HG02798 (cell line): ENCODE measurements at regions not wholly inside any gene's neighbourhood (a gene's known extent, or its start where the extent isn't known, plus 50 kb on each side); places are given as distances from the start of the nearest gene placed in this dataset.

Source experiments
- ATAC-seq: cut with Tn5 transposase; IDR thresholded peaks from one replicate; pipeline ENCODE4 v1.9.1; 2021; ENCODE audit warnings: mild to moderate bottlenecking; ENCODE audit not compliant: unreplicated experiment, poor library complexity

DNA sequence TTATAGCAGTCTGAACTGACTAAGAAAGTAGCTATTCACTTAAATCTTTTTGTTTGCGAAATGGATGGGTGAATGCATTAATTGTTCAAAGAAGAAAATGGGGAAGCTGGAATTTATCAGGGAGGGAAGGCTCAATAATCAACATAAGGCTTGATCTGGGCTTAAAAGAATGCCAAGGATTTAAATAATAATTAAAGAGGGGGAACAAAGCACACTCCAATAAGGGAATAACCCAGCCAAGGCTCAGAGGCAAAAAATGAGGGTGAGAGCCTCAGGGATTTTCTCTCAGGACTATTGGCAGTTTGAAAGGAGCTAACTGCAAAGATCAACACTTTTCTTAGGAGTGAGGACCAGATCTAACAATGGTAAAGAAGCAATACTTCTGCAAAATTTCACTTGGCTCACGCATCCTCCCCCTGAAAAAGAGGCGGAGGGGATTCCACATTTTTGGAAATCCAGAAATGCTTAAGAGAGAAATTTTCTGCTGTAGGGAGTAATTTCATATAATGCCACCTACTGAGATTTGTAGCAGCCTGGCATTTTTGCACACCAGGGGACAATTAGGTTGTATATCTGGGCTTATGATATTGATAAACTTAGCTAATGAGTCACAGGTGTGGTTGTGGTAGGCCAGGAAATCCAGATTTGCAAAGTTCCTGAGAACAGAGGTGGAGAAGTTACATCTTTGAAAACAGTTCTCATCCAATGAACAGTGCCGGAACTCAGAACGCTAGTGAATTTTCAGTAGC, 405.1 kb downstream of the TUSC7 start:
- no peak for ATAC-seq

DNA sequence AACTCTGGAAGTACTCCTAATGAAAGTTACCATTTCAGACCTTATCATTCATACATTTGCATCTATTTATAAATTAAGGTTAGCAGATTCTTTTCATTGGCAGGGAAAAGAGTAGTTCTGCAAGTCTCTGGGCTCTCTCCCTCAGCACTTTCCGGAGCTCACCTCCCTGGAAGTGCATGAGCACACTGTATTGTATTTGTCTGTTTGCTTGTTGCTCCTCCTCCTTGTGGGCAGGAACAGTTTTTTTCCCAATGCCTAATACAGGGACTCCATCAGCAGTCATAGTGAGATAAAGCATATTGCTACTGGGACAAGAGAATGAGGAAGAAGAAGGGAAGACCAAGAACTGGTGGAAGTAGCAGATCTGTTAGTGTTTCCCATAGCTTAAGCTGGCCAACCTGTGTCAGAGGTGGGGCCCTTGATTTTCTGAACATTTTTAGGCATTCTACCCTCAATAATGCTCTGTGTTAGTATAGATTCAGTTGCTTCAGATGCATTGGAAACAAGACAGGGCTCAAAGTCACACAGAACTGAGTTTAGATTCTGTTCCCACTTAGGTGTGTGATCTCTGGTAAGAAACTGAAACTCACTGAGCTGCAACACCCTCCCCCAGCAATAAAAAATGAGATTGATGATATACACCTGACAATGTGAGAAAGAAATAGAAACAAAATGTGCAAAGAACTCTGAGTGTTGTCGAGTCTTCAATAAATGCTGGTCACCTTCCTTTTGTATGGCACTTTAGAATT, 407.8 kb downstream of the TUSC7 start:
- ATAC-seq = no peak

DNA sequence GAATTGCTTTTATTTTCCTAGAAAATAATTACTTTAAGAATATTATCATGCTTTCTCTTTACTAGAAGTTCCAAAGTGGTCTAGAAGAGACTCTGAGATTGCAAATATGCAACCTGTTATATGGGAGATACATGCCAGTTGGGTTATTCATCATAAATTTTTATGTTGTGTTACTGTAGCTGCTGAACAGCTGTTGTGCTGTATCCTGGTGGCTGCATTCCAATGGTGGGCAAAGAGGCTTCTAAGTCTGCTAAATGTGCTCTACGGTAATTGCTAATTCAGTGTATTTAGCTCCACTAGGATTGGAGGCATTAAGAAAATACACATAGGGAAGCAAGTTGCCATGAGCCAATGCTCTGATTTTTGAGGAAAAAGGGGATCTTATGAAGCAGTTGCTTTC, 409.0 kb downstream of the TUSC7 start:
- no peak for ATAC-seq

DNA sequence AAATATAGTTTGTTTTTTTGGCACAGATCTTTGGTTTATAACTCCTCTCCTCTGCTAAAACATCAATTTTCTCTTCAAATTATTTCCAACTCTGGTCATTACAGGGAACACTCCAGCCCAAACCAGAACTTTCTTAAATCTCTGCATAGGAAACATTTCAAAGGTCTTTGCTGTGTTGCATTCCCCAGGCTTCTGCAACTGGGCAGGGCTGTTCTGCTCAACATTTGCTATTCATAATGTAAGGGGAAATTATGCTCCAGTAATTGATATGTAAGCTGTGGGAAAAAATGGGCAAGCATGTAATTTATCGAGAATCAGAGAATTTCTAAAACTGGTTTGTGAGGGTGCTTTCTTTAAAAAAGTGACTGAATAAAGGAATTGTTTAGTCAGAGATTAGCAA, 410.4 kb downstream of the TUSC7 start:
- no peak for ATAC-seq

DNA sequence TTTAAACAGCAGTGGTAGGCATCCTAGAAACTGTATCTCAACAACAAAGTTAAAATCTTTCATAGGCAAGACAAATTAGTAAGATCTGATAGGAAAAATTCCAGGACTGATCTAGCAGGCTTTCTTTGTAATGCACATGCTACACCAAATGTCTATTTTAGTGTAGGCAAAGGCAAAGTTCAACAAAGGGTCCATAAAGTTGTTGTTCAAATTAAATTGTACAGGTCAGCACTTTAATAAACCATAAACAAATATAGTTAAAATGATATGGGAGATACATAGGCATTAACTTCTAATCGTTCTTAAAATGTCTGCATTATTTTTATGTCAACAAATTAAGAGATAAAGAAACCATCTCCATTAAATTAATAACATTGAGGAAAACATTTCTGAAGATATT, 413.0 kb downstream of the TUSC7 start:
- no peak for ATAC-seq

DNA sequence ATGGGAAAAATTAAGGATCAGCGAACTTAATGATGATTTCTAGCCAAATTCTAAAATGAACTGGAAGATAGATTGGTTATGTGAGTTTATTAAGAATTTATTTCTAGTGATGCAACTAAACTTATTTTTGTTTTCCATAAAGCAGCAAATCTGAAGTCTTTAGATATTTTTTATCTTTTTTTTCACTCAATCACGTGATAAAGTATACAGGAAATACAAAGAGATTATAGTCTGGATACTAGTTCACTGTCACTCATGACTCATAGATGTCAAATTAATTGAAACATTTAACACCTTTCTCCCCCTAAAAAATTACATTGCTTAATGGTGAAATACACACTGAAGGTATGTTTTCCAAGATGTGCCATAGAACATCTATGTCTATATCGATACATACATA, 416.9 kb downstream of the TUSC7 start:
- ATAC-seq = no peak

DNA sequence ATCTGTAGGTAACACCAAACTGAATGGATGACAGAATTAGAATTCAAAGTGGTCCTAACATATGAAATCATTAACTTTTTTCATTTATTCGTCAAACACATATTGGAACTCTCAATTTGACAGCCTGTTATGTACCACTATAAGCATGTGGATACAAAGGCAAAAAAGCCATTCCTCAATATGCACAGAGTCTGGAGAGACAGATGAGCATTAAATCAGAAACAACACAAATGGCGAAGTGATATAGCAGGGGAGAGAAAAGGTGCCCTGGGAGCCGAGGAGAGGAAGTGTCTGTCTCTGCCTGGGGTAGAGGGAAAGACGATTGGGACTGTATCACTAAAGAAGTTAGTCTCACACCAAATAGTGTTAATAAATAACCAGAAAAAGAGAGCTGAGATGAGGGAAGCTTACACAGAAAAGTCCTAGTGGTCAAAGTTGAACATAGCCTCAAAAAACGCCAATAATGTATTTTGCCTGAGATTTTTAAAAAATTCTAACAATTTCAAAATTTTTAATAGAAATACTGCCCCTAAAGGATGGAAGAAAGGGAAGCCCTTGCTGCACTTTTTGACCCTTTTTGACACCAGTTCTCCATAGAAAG, 417.5 kb downstream of the TUSC7 start:
- no peak for ATAC-seq

DNA sequence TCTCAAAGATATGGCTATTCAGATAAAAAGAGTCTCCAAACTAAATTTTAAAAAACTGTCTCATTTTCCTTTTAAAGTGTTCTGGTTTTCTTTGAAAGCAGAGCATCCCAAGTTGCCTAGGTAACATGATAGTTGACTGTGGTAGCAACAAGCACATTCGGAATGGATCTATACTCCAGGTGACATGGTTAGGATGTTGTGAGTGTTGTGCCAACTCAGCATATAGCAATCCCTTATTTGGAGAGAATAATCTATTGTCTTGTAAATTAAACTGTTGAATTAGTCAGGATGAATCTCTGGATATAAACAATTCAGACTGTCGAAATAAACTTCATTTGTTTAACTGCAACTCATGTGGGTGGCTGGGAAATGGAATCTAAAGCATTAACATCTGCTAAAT, 418.6 kb downstream of the TUSC7 start:
- ATAC-seq = no peak

DNA sequence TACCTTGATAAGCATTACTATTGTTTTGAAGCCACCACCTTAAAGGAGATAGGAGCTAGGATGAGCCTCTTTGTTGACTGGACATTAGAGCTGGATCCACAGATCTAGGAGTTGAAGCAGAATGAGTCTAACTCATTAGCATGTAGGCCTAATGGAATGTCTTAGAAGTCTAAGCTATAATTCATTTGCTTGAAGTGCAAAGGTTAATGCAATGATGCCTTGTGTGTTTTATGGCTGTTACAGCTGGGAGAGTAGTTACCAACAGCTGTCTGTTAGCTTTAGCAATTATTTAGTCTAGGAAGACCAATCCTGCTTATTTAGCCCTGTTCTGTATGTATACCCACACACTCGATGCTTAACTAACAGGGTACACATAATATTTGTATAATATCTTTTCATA, 419.3 kb downstream of the TUSC7 start:
- no peak for ATAC-seq

DNA sequence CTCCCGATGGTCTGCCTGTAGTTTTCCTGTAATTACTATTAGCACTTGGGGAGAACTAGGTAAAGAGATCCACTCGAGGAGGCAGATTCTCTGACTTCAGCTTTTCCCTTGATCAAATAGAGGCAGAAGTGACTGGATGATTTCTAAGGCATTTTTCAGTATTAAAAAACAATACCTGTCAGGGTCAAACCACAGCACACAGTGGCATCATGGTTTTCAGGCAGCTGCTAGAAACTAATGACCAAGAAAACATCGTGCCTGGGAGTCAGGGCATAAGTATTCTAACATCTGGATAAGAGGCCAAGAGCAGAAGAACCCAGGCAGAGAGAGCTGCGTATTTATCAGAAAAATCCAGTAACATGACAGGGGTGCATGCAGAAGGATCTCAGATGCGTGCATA, 419.9 kb downstream of the TUSC7 start:
- ATAC-seq = no peak

DNA sequence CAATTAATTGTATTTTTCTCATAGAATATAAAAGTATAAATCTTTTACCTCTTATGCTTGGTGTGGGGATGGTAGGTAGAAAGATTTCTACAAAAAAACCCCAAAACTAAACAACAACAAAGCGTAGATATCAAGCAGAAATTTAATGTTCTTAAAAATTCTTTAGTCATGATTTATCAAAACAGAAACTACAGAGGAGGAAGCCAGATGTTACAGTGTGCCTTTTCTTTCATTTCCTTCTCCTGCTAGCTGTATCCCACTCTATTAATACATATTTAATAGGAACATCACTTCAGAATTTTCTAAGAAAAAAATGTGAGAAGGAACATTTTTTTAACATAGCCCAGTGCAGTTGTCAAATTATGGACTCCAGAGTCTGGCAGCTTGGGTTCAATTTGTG, 420.6 kb downstream of the TUSC7 start:
- ATAC-seq = no peak

DNA sequence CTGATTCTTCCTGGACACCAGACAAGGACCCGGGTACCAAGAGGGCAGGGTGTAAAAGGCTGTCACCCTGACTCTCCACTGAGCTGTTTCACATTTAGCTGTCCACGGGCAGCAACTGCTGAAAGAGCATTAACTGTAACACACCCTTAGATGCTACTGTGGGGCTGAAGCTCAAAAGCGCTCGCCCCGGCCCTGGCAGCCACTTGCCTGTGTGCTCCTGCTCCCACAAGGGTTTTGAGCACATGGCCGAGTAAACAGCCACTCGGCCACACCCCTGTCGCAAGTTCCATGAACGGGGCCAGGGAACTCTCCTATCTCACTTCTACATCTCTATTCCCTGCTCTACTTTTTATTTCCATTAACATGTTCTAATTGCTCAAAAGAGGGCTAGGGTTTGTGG, 421.7 kb downstream of the TUSC7 start:
- ATAC-seq = no peak

DNA sequence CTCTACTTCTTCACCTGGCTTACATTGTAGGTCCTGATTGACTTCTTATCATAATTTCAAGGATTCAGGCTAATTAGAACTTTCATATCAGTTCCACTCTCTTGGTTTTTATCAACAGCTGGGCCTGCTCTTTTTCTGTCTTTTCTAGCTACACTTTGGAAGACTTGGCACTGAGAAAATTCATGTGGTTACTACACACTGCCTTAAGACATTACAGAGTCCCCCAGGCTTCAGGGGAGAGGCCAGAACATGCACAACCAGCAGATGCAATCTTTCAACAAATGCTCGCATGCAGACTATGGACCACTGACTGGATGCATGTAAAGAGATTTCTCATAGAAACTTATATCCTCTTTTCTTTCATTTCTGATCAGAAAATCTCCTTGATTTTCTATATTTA, 423.5 kb downstream of the TUSC7 start:
- ATAC-seq = no peak

DNA sequence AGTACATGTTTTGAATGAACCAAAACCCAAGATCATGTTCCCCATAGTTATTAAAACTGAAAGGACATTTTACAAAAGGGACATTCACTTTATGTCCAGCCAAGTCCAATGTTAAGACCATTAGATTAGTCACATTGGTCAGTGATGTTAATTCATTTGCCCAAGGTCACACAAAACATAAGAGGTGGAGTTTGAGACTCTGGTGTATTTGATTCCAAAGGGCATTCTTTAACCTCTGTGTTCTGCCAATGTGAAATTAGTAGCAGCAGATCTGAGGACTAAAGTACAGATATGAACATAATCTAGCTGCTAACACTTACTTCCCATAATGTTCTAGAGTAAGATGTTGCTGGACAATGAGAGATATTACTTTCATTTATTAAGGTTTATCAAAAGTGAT, 425.6 kb downstream of the TUSC7 start:
- no peak for ATAC-seq

DNA sequence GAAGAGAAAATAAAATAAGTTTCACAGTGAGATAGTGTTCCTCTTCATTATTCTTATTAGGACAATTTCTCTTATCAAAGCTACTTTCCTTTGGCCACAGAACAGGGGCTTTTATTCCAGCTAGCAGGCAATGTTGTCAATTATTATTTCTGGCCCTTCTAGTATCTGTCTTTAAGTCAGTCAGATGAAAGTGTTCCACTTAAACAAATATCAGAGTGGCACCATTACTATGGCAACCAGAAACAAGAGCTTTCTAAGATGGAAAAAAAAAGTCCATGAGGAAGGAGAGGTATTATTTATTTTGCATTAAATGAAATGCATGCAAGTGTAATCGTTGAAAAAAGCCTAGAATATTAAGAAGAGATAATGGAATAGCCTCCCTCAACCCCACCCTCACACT, 426.4 kb downstream of the TUSC7 start:
- no peak for ATAC-seq

DNA sequence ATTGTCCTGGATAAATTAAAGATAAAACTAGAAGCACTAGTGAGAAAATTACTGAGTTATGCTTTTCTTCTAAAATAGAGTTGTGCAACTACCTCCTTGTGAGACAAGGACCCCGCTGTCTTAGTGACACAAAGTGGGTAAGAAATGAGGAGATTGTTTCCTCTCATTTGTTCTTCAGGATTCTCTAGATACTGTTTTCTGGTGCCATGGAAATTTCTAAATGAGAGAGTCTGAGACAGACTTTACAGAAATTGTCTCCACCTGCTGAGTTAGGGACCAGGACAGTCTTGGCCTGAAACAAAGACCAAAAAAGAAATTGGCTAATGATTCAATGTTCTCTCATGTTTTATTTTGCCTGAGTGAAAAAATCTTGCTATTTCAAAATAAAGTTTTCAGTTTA, 427.5 kb downstream of the TUSC7 start:
- no peak for ATAC-seq

DNA sequence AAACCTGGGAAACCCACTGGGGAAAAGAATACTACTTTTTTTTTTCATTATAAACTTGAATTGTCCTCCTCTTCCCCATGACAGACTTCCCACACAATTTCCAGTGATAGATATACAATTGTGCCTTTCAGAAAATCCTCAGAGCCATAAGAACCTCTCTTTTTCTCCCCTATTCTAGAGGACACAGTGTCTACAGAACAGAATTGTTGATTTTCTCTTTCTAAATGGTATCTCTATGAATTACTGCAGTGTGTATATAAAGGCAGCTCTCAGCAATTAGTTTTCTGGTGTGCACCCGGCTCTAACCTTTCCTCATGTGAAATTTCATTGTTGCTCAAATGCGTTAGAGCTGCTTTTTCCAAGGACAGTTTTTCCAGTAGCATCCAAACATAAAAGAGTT, 430.1 kb downstream of the TUSC7 start:
- ATAC-seq = no peak

DNA sequence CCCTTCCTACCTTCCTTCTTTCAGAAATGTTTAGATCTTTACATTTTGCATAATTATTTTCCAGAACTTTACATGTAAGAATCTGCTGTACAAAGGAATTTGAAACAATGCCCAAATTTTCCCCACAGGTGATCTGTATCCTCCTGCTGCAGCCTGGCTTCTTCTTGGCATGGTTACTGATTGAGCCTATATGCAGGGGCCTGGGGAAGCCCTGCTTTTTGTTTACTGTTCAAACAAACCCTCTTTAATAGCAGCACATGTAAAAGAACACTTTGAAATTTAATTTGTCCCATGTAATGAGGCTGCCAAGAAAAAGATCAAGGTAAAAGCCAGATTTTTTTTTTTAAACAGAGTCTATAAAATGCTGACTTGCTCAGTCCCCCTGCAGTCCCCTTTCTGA, 432.2 kb downstream of the TUSC7 start:
- no peak for ATAC-seq

DNA sequence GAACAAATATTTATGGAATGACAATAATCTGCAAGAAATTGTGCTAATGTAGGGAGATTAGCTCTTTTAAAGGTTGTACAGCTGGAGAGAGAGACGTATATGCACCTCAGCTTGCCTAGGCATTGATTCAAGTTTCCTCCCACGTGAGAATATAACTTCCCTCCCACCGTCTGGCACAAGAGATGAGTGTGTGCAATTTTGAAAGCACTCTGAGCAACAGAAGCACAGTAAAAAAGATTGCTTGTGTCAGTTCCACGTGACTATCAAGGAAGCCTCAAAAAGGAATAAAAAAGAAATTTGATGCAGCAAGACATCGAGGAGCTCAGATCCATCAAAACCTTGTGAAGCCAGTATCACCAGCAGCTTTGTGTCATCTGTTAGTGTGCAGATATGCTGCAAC, 435.3 kb downstream of the TUSC7 start:
- ATAC-seq = no peak

DNA sequence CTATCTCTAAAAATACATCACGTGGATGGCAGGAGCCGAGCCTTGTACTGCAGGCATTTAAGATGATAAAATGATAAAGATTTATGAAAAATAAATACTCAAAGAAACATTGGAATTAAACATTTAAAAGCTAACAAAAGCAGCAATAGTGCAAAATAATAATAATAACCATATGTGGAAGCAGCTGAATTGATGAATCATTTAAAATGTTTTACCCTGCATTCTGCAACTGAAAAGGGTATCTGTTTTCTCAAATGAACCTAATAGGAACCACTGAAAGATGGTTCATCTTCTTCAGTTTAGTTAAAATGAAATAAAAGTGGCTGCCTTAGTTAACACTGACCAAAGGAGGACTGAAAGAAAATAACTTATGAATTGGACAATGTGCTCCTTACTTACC, 436.1 kb downstream of the TUSC7 start:
- no peak for ATAC-seq

DNA sequence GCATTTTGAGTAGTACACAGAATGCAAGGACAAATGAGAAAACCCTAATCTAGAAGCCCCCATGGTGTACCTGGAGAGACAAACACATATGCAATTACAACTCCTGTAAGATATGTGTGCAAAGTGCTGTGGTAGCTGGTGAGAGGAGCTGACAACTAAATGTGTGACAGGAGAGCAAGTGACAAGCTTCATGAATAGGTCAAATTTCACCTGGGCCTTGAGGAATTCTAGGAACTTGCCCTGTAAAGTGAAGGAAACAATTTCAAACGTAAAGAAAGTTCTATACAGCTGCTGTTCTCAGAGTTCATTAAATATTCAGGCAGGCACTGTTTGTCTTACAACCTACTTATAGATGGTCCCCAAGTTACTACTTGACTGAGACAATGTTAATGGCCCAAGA, 437.0 kb downstream of the TUSC7 start:
- no peak for ATAC-seq

DNA sequence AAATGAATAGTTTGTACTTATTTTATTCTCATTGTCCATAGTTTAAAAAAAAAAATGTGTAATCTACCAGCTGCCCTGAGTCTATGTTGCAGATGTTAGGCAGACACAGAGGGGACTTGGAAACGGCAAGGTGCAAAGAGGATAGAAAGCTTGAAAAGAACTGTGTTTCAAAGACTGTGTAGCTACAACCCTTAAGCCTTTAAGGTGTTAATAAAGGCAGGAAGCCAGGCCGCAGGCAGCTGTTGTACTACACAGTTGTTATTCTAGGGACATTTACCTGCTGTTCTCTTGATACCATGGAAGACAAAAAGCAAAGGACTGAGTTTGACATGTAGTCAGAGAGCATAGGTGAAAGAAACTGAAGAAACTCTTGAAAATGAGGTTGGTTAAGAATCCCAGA, 440.0 kb downstream of the TUSC7 start:
- ATAC-seq = no peak
